Activated gamma-delta T cell treated with anti-CD3 and anti-CD28 coated beads, Interleukin-2, amount 50 U/mL, for 16 hours (primary cell): ENCODE measurements at regions not wholly inside any gene's neighbourhood (a gene's known extent, or its start where the extent isn't known, plus 50 kb on each side); places are given as distances from the start of the nearest gene placed in this dataset.
"Not testable (repeated sequence)": the region's sequence is repeated elsewhere in the genome, so short reads cannot be mapped to it uniquely, and the experiment has no call there.

ENCODE experiments used
- DNase-seq: peaks from one replicate; pipeline ENCODE4 v3.0.0-alpha.2; 2020; ENCODE audit warnings: low read depth

DNA sequence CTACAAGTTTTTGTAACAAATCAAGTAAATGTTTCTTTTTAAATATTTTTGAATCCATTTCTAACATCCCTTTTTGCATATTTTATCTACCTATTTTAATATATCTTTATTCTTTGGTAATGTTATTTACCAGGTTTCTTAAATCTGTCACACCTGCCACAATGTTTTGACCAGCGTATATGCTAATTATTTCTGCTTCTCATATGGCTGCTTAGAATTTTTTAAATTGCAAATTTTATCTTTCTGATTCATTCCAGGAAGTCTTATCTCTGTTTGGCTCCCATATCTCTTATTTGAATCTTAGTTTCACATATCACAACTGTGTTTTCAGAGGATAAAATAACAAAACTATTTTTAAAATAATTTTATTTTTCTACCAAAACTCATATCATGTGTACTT lies 1411.1 kb downstream of the KCNT2 start:
- no peak for DNase-seq

DNA sequence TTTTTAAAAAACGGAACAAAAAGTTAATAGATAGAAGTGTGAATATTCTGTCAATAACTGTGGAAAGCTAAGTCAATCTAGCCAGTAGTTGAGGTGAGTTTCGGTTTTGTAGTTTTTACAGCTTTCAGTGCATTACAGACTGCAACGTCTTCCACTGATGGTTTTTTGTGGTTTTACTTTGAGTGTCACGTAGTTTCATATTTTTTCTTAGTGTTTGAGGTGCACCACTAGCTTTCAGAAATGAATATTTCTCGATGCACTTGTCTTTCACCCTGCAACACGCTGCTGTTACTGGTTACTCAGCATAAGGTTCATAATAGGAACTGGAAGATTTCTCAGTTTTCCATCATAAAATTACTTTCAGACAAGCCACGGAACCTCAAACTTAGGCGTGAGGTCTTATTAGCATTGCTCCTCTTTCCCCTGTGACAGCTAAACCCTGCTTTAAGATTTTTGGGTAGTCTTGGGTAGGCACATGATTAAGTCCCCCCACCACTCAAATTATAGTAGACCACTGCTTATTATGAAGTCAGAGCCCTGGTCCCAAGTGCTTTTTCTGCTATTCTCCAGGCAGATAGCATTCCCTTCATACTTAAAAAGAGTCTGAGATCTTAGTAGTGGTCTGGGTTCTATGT lies 1412.7 kb downstream of the KCNT2 start:
- DNase-seq = no peak

DNA sequence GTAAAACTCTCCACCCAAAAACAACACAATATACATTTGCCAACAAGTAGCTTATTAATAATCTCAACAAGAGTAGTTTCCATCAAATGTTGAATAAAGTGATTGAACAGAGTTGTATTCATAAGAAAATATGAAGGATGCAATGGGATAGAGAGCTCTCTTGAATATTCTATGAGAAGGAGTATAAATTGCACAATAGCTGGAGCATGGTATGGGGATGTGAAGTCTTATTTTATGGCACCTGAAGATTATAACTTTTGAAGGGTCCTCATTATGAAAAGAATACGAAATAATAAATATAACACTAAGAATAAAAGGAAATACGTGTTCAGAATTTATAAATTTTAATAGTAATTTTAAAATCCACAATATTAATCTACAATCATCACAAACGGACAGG lies 1415.1 kb downstream of the KCNT2 start:
- DNase-seq = no peak

DNA sequence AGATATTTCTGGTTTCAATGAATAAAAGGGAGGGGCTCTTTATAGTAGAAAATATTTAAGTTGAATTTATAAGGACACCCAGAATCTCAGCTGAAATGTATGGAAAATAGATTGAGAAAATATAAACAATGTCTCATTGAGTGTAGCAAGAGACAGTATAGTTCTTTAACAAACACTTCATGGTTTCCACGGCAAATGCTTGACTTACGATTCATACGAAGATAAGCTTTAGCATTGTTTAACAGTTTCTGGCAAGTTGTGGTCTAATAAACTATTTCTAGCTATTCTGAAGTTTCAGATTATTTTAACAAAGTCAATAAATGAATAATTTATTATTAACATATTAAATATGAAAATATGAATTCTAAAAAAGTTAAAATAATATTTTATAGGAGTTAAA lies 1419.4 kb downstream of the KCNT2 start:
- no peak for DNase-seq

DNA sequence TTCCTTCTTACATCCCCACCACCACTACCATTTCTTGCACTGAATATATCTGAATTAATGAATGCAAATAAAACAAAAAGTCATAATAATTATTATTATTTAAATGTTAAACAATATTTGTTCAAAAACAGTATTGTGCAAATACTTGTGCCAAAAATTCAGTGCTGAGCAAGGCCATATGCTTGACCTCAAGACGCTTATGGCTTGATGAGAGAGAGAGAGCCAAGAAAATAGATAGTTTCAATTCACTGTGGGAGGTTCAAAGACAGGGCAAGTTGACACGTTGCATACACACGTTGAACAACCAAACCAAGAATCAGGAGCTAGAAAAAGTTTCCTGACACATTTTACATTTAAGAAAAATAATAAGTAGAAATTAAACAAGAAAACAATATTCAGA lies 1421.7 kb downstream of the KCNT2 start:
- no peak for DNase-seq

DNA sequence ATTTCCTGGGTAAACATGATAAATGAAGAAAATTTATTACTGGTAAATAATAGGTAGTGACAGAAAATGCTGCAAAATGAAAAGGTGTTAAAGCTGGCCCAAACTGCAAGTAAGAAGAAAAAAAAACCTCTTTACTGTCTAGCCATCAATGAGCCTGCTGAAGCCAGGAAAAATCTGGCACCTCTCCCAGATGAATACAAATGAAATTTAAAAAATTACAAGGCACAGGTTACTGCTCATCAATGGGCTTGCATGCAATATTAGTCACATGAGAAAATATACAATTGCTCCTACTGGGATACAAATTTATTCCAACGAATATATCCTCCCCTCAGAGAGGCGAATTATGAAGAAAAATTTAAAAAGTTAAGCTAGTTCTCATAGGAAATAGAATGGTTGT lies 1422.5 kb downstream of the KCNT2 start:
- no peak for DNase-seq

DNA sequence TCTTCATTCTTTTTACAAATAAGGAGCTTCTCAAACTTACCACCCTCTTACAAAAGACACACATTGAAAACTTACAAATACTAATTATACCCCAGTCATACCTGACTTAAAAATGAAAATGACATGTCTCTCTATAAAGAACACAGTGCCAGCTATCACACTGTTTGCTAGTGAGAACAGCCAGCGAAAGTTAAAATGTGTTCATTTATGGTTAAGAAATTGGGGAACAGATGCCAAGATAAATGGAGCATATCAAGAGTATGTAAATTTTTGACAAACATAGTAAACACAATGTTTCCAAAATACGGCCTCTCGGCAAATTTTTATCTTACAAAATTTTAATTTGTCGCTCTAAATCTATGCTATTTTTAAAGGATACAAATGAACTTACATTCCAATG lies 1422.9 kb downstream of the KCNT2 start:
- DNase-seq = no peak

DNA sequence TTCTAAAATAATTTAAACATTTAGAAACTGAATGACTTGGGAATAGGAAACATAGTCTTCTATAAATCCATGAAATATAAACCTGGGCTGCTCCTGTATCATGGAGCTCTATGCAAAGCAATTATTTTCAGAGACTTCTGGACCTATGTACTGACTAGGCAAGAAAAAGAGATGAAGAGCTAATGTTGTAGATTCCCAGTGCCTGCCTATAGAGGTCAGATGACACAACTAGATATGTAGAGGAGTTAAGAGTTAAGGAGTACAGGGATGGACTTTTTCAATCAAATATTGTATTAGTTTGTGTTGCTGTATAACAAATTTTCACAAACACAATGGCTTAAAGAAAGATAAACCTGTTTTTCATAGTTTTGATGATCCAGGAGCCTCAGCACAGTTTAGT lies 1434.5 kb downstream of the KCNT2 start:
- DNase-seq = no peak

DNA sequence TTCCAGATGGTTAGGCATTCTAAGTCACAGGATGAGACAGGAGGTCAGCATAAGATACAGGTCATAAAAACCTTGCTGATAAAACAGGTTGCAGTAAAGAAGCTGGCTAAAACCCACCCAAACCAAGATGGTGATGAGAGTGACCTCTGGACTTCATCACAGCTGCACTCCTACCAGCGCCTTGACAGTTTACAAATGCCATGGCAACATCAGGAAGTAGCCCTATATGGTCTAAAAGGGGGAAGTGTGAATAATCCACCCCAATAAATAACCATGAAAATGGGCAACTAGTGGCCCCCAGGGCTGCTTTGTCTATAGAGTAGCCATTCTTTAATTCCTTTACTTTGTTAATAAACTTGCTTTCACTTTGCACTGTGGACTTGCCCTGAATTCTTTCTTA lies 1448.4 kb downstream of the KCNT2 start:
- DNase-seq = not testable (repeated sequence)

DNA sequence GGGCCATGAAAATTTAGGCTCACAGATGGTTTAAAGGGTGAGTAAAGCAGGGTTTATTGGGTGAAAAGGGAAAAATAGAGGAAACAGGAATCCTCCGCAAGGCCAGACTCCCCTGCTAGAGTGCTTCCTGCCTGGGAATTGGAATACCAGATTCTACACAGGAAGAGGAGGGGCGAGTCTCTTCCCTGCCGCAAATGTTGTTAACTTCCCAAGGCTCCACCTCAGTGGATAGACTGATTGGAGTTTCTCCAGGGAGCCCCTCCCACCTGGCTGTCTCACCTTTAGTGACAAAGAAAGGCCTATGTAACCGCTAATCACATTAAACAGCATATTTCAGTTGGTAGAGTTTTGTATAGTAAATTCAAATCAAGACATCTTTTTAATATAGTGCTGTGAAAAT lies 1450.1 kb downstream of the KCNT2 start:
- no peak for DNase-seq

DNA sequence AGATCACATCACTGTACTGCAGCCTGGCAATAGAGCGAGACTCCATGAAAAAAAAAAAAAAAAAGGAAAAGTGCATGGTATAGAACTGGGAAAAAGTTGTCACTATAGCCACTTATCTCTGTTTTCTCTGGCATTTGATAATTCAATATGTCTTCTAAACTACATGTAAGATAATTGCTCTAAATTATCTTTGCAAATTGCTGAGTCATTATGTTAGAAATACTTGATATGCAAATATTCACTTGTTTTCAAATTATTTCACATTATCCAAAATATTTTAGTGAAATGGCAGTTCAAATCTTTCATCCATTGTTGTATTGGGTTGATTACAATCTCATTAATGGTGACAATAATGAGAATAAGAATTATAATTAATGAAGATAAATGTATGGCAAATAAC lies 1455.1 kb downstream of the KCNT2 start:
- no peak for DNase-seq

DNA sequence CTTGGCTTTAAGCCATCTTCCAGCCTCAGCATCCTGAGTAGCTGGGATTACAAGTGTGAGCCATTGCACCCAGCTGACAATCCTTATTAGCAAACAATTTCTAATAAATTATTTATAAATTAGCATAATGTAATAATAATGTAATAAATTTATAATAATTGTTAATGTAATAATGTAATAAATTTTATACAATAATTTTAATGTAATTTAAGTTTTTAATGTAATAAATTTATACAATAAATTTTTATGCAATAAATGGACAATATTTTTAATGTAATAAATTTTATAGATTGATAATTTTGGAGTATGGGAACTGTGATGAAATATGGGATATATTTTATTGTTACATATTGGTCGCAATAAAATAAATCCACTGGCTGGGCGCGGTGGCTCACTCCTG lies 1457.5 kb downstream of the KCNT2 start:
- no peak for DNase-seq

DNA sequence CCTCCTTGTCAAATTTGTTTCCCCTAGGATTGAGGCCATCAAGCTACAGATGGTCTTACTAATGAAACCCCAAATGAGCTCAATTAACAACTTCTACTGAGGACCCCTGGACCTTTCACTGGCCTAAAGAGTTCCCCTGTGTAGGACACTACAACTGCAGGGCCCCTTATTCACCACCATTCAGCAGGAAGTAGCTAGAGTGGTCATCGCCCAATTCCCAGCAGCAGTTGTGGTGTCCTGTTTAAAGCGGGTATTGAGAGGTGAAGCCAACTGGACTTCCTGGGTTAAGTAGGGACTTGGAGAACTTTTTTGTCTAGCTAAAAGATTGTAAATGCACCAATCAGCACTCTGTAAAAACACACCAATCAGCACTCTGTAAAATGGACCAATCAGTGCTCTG lies 1466.9 kb downstream of the KCNT2 start:
- DNase-seq = no peak

DNA sequence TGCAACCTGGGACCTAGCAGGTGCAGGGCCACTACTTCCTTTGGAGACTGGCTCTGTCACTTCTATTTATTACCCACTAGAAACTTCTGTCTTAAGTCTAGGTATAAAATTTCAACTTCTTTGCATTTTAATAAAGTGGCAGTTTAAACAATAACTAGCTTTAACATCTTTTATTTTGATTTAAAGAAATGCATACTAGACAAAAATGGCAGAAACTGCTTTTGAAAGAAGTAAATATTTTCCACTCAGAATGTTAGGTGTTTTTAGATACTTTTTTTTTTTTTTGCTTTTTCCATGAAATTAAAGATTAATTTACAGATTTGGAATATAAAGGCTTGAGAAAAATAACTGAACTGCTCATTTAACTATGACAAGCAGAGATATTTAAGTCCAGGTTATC lies 1477.6 kb downstream of the KCNT2 start:
- DNase-seq = no peak

DNA sequence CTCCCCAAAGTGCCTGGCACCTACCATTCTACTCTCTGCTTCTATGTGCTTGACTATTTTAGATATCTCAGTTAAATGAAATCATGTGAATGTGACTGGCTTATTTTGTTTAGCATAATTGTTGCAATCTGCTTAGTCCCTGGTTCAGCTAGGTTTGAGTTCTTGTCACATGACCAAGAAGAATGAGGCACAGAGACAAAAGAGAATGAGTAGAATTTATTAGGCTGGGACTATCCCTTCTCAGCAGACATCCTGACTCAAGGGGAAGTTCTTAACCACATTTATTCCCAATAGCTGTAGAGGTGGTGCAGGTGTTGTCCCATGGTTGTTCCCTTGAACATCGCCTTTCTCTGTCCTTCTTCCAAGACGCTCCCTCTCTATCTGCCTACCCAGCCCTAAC lies 1485.7 kb downstream of the KCNT2 start:
- no peak for DNase-seq

DNA sequence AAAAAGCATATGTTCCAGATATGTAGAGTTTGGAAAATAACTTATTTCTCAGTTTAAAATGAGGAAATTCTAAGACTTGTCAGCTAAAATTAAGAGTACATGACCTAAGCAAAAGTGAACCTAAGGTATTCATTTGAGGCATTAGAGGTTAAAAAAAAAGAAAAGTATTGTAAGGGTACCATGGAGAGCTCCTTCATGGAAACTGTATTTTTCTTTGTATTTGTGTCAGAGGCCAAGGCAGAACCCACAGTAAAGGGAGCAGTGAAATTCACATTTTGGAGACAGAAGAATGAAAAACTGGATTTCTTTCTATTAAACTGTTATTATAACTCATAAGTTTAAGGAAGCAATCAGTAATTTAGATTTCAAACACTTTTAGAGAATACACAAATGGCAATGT lies 1494.8 kb downstream of the KCNT2 start:
- DNase-seq = no peak

DNA sequence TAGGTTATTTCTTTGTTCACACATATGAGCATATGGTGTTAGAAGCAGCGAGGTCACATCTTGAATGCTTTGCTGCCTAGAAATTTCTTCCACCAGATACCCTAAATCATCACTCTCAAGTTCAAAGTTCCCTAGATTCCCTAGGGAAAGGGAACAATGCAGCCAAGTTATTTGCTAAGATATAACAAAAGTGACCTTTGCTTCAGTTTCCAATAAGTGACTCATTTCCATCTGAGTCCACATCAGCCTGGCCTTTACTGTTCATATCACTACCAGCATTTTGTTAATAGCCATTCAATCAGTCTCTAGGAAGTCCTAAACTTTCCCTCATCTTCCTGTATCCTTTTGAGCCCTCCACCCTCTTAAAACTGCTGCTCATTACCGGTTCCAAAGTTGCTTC lies 1502.5 kb downstream of the KCNT2 start:
- no peak for DNase-seq

DNA sequence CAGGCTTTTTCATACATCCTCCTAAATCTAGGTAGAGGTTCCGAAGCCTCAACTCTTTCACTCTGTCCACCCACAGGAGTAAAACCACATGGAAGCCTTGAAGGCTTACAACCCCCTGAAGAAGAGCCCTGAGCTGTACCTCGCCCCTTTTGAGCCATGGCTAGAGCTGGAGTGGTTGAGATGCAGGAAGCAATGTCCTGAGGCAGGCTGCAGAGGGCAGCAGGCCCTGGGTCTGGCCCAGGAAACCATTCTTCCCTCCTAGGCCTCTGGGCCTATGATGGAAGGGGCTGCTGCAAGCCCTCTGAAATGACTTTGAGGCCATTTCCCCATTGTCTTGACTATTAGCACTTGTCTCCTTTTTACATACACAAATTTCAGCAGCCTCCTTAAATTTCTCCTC lies 1503.0 kb downstream of the KCNT2 start:
- no peak for DNase-seq

DNA sequence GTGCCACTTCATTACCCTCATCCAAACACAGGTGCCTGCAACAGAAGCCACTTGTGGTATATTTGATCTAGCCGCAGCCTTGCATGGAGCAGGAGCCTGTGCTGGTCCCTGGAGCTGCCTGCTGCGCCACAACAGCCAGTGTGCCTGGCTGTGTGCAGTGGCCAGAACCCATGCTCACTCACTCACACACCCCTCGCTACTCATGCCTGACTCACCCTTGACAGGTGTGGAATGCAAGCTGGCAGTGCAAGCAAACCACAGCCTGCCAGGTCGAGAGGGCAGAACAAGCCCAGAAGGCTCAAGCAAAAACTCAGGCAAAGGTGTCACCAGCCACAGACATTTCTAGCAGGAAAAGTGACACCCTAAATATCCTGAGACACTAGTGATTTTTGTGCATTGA lies 1510.9 kb downstream of the KCNT2 start:
- no peak for DNase-seq

DNA sequence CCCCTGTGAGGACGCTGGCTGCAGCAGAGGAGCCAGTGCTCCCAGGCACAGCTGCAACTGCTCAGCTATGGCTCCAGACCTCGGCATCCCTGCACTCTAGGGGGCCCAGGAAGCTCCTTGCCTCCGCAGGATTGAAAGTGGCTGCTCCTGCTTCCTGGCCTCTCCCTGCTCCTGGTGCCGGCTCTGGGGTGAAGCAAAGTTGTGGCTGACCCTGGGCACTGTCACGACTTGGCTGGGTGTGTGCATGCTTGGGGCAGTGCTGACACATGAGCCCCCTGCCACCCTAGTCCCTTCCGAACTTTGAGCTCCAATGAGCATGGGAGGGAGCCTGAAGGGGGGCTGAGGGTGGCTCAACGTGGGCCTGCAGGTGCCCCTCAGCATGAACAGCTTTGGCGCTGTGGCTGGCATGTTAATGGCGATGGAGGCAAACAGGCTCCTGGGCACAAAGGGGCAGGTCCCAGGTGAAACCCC lies 1512.2 kb downstream of the KCNT2 start:
- no peak for DNase-seq

DNA sequence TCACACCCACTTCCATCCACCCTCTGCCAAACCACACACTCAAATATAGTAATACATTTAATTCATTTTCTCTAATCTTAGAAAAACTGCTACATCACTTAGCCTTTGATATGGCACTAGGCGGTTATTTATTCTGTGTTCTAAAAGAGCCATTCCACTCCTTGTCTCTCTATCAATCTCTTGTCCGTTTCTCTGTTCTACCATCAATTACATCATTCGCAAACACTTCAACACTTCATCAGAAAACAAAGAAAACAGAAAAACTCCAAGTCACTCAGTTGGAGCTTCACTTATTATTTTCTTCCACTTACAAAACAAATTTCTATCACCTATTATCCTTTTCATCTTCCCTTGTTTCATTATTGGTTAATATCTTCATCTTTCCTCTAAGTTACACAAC lies 1523.0 kb downstream of the KCNT2 start:
- DNase-seq = no peak

DNA sequence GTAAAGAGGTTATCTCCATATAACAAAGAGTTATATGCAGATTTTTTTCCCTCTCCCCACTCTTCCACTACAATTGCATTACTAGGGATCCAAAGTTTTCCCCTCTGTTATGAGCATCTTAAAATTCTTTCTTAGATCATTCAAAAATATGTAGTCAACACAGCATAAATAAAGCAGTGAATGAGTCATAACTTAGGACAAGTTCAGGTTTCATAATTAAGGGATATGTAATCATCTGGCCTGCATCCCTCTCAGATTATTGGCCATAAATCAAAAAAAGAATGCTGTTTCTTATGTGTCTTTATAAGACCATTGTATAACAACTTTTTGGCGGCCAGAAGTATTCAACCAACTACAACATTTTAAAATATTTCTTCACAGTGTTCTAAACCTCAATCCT lies 1526.1 kb downstream of the KCNT2 start:
- no peak for DNase-seq

DNA sequence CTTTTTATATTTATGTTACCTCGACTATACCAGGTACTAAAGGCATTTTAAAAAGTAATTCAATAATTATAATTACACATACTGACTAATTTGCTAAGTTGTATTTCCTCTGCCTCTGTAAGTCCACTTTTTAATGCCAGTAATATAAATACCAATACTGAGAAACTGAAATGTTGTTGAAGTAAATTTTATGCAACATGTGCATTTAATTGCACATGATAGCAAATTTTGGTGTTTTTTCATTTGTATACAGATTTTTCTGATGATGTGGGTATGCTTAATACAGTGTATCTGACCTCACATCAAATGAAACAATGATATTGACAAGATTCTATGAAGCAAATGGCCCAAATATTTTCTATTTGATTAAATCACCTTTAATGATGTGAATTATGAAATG lies 1531.6 kb downstream of the KCNT2 start:
- DNase-seq = no peak

DNA sequence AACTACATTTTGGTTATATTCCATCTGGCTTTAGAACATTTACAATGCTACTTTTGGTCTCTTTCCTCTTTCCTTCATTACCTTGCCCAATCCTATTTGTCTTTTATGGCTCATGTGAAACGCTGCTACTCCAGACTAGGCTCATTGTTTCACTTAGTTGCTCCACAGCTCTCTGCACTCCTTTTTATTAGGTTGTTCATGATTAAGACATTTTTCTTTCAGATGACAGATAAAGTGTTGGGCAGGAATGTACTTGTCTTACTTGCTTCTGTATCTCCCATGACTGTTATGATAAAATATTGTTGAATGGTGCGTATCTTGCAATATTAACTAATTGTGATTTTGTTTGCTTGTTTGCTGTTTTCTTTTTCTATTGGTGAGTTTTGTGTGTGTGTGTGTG lies 1532.3 kb downstream of the KCNT2 start:
- no peak for DNase-seq

DNA sequence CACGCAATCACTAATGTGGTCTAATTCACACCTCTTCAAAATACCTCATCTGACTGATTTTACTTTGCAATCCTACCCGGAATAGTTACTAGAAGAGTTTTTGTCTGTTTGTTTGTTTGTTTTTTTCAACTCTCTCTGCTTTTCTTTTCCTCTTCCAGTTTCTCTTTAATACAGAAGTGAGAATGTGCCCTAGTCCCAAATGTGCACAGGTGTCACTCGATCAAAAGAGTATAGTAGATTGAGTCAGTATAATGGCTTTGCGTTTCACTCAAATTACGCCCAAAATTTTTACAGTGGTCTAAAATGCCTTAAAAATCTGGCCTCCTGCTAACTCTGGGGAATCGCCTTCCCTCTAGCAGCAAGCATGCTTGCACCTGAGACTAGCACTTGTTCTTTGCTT lies 1536.8 kb downstream of the KCNT2 start:
- DNase-seq = no peak
